ENCODE measurements at regions not wholly inside any gene's neighbourhood (a gene's known extent, or its start where the extent isn't known, plus 50 kb on each side); places are given as distances from the start of the nearest gene placed in this dataset.

DNA sequence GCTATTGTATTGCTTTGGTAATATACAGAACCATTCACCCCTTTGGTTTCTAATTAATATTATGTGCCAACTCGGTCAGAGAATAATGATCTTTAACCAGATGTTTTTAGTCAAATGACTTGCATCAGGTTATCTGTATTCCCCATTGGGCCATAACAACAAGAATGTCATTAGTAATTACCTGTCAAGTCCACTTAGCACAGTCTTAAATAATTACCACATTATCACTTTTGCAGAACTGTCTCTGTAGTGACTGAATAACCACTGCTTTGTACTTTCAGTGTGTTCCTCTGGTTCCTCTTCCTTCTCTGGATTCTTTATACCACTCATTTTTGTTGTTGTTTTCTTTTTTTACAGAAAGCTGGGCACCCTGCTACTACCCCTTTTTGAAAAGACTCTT lies 257.7 kb upstream of the SPOCK3 start:
- H3K9me3 Mint-ChIP-seq: peaks cover 11 to 21% of the 10 kb centered on the region in 2 donors
- Histone ChIP-seq H3K36me3 (ENCODE audit: control insufficient read depth, insufficient read depth, low read length) (no peaks in the 10 kb centered on the region), H3K27me3 (ENCODE audit: control insufficient read depth, insufficient read depth, low read length) (no peaks in the 10 kb centered on the region), H3K4me1 (ENCODE audit: control insufficient read depth, insufficient read depth, low read length) (no peaks in the 10 kb centered on the region), H3K27ac (ENCODE audit: low read length) (no peak overlapping the region), H3K9me3 (ENCODE audit: control insufficient read depth, insufficient read depth, low read length) (peaks cover 9% of the 10 kb centered on the region), H3K4me3 (ENCODE audit: low read length) (no peak overlapping the region)
- DNase-seq (no peak), ATAC-seq (no peak)
- H3K36me3 Mint-ChIP-seq: no peaks in the 10 kb centered on the region
- H3K4me1 Mint-ChIP-seq: no peaks in the 10 kb centered on the region
- H3K4me3 Mint-ChIP-seq: no peak overlapping the region
- no peaks in the 10 kb centered on the region for H3K27me3 Mint-ChIP-seq (ENCODE audit: low read depth in 2 of 2)
- no CpG with 5 or more reads among the region's 1 CpG for WGBS (ENCODE audit: insufficient coverage)
- intact Hi-C loops (cut with micrococcal nuclease): no loop called here
- no peak overlapping the region for H3K27ac Mint-ChIP-seq
- TF ChIP-seq, protein P1, sequence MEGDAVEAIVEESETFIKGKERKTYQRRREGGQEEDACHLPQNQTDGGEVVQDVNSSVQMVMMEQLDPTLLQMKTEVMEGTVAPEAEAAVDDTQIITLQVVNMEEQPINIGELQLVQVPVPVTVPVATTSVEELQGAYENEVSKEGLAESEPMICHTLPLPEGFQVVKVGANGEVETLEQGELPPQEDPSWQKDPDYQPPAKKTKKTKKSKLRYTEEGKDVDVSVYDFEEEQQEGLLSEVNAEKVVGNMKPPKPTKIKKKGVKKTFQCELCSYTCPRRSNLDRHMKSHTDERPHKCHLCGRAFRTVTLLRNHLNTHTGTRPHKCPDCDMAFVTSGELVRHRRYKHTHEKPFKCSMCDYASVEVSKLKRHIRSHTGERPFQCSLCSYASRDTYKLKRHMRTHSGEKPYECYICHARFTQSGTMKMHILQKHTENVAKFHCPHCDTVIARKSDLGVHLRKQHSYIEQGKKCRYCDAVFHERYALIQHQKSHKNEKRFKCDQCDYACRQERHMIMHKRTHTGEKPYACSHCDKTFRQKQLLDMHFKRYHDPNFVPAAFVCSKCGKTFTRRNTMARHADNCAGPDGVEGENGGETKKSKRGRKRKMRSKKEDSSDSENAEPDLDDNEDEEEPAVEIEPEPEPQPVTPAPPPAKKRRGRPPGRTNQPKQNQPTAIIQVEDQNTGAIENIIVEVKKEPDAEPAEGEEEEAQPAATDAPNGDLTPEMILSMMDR (IDR thresholded peaks at IDR 0.05): no peak

GRCh38 chr4:167509551-167509950 lies 275.3 kb upstream of the SPOCK3 start:
- Histone ChIP-seq H3K4me3 (ENCODE audit: low read length) (no peak overlapping the region), H3K27me3 (ENCODE audit: control insufficient read depth, insufficient read depth, low read length) (no peaks in the 10 kb centered on the region), H3K27ac (ENCODE audit: low read length) (no peak overlapping the region), H3K36me3 (ENCODE audit: control insufficient read depth, insufficient read depth, low read length) (no peaks in the 10 kb centered on the region), H3K9me3 (ENCODE audit: control insufficient read depth, insufficient read depth, low read length) (peaks cover 17% of the 10 kb centered on the region), H3K4me1 (ENCODE audit: control insufficient read depth, insufficient read depth, low read length) (no peaks in the 10 kb centered on the region)
- peaks cover 6% of the 10 kb centered on the region for H3K36me3 Mint-ChIP-seq
- intact Hi-C loops (cut with micrococcal nuclease): no loop called here
- 93% methylated on average over 2 of the region's 2 CpGs for WGBS (ENCODE audit: insufficient coverage)
- DNase-seq: no peak
- TF ChIP-seq, protein P1 (IDR thresholded peaks at IDR 0.05): no peak
- H3K9me3 Mint-ChIP-seq: peaks cover 21 to 26% of the 10 kb centered on the region in 2 donors
- no peak for ATAC-seq
- no peak overlapping the region for H3K27ac Mint-ChIP-seq
- H3K4me3 Mint-ChIP-seq: no peak overlapping the region
- no peaks in the 10 kb centered on the region for H3K4me1 Mint-ChIP-seq
- H3K27me3 Mint-ChIP-seq (ENCODE audit: low read depth in 2 of 2): no peaks in the 10 kb centered on the region

- intact Hi-C loops (cut with micrococcal nuclease): no loop called here
- Mint-ChIP-seq H3K9me3 (peaks cover 9 to 20% of the 10 kb centered on the region in 2 donors), H3K36me3 (no peaks in the 10 kb centered on the region), H3K27ac (no peak overlapping the region), H3K4me3 (no peak overlapping the region), H3K27me3 (ENCODE audit: low read depth in 2 of 2) (no peaks in the 10 kb centered on the region), H3K4me1 (no peaks in the 10 kb centered on the region)
- DNase-seq: no peak
- Histone ChIP-seq H3K36me3 (ENCODE audit: control insufficient read depth, insufficient read depth, low read length) (no peaks in the 10 kb centered on the region), H3K27ac (ENCODE audit: low read length) (no peak overlapping the region), H3K4me3 (ENCODE audit: low read length) (no peak overlapping the region), H3K4me1 (ENCODE audit: control insufficient read depth, insufficient read depth, low read length) (no peaks in the 10 kb centered on the region), H3K27me3 (ENCODE audit: control insufficient read depth, insufficient read depth, low read length) (no peaks in the 10 kb centered on the region), H3K9me3 (ENCODE audit: control insufficient read depth, insufficient read depth, low read length) (peaks cover 7% of the 10 kb centered on the region)
- TF ChIP-seq, protein P1 (IDR thresholded peaks at IDR 0.05): no peak
- no peak for ATAC-seq
- 89% methylated on average over 2 of the region's 2 CpGs for WGBS (ENCODE audit: insufficient coverage)
Observed at GRCh38 chr4:167524091-167524490, 289.8 kb upstream of the SPOCK3 start.

- H3K27ac Mint-ChIP-seq: no peak overlapping the region
- Histone ChIP-seq H3K9me3 (ENCODE audit: control insufficient read depth, insufficient read depth, low read length) (no peaks in the 10 kb centered on the region), H3K4me1 (ENCODE audit: control insufficient read depth, insufficient read depth, low read length) (no peaks in the 10 kb centered on the region), H3K36me3 (ENCODE audit: control insufficient read depth, insufficient read depth, low read length) (no peaks in the 10 kb centered on the region), H3K27me3 (ENCODE audit: control insufficient read depth, insufficient read depth, low read length) (no peaks in the 10 kb centered on the region), H3K27ac (ENCODE audit: low read length) (no peak overlapping the region), H3K4me3 (ENCODE audit: low read length) (no peak overlapping the region)
- peaks cover 13% of the 10 kb centered on the region for H3K36me3 Mint-ChIP-seq
- TF ChIP-seq, protein P1 (IDR thresholded peaks at IDR 0.05): no peak
- no peak for DNase-seq
- intact Hi-C loops (cut with micrococcal nuclease): no loop called here
- H3K9me3 Mint-ChIP-seq: peaks cover 10 to 23% of the 10 kb centered on the region in 2 donors
- no peak for ATAC-seq
- H3K4me3 Mint-ChIP-seq: no peak overlapping the region
- whole genome bisulfite sequencing (ENCODE audit: insufficient coverage): no CpG with 5 or more reads among the region's 1 CpG
- no peaks in the 10 kb centered on the region for H3K27me3 Mint-ChIP-seq (ENCODE audit: low read depth in 2 of 2)
- H3K4me1 Mint-ChIP-seq: no peaks in the 10 kb centered on the region
Observed at GRCh38 chr4:167537761-167538160, 303.5 kb upstream of the SPOCK3 start.
